Tongue (tissue), 1 donor: ENCODE measurements at regions not wholly inside any gene's neighbourhood (a gene's known extent, or its start where the extent isn't known, plus 50 kb on each side); places are given as distances from the start of the nearest gene placed in this dataset.

Experiments
- DNase-seq: peaks from one replicate; pipeline ENCODE4 v3.0.0-alpha.2; 2015

DNA sequence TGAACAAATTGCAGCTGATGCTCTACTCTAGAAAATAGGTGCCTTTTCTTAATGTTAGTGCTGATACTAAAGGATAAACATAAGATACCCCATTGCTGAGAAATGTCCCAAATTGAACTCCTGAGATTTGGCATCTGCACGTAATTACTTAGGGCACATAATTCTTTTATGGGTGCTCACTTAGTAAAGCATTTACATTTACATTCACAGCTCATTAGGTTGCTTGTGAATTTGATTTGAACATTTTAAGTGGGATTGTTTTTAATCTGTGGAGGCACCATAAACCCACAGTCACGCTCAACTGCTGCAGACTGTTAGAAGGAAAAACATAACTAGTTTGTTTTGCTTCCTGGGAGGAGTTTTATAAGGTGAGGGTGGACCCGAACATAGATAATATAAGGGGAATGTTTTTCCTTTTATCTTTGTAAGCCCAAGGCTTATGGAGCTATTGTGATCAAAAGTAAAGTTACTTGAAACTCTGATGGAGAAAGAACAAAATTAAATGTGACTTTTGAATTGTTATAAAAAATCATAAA is 560.8 kb downstream of the REEP3 start:
- no peak for DNase-seq

DNA sequence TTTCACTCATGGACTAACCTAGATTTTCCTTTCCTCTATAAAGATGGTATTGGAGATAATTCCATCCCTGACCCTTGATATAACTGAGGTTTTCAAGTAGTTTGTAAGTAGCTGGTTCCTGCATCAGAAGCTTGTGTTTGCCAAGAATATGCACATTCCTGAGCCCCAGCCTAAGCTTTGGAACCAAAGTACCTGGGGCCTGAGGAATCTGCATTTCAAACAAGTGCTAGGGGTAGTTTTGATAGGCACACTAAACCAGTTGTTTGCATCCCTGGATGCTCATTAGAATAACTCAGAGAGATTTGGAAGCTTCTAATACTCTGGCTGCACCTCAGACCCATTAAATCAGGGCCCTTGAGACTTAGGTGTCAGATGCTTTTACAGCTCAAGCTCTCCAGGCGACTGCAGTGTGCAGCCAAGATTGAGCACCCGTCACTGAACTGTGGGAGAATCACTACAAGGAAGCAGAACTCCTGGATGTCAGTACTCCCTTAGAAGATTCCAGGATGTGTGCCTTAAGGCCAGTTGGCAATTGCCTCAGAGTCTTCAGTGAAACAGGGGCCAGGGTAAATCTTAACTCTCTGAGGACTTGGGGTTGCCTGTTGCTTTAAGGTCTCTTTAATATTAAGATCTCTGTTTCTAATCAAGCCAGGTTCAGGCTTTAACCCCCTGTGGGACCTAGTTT is 565.0 kb downstream of the REEP3 start:
- no peak for DNase-seq

DNA sequence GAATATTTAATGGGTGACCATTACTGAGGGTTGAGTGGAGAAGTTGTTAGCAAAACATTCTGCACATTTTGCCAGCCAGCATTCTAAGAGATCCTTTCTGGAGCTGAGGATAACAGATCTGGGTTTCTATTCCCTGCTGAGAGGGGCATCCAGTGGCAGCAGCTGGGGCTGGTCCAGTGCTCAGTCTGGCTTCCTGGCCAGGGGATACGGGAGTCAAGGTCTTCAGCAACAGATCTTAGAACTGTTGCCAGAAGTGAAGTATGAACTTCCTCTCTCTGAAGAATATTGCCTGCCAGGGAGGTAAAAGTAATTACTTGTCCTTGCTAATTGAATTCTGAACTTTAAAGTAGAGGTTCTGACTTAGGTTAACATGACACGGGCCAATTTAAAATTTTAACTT is 568.4 kb downstream of the REEP3 start:
- DNase-seq, result no peak

DNA sequence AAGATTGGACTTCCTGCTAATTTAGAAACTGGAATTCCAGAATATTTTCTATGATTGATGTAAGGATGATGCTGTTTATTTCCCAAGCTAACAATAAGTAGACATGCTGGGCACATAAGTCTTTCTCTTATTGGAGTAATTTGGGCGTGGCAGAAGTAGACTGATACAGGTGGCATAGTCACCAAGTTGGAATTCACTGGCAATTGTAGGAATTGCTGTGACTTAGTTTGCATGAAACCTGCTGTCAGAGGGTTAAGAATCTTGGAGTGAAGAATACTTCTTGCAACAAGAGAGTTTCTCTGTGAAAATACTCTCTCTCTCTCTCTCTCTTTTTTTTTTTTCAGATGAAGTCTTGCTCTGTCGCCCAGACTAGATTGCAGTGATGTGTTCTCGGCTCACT is 569.7 kb downstream of the REEP3 start:
- DNase-seq, result no peak

DNA sequence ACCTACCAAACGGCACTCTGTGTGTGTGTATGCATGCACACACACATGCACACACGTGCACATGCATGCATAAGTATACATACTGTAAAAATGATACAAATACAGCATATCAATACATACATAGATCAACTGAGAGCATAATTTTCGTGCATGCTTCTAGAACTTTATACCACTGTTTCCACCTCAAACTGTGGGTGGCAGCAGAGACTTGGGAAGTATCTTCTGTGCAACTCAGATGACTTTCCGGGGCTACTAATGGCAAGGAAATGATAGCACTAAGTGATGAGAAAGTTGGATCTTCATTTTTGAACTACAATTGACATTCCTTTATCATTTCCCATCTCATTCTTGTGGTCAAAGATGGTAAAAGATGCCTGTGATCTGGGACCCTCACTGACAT is 570.7 kb downstream of the REEP3 start:
- peak; percentile 11 for DNase-seq

DNA sequence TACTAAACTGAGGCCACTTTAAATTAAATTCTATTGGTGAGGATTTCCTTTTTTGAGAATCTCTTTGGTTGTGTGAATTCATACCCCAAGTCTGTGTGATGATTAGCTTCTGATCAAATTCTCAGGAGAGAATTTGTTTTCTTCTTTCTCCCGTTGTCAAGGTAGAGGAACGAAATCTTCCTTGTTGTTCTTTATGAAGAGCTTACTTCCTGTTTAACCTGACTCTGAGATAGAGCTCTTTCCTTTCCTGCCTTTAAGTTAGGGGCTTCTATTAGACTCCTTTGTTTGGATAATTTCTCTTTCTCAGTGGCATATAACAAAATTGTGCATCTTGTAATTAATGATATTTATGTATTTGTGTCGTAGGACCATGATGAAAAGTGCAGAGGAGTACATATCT is 572.1 kb downstream of the REEP3 start:
- no peak for DNase-seq

DNA sequence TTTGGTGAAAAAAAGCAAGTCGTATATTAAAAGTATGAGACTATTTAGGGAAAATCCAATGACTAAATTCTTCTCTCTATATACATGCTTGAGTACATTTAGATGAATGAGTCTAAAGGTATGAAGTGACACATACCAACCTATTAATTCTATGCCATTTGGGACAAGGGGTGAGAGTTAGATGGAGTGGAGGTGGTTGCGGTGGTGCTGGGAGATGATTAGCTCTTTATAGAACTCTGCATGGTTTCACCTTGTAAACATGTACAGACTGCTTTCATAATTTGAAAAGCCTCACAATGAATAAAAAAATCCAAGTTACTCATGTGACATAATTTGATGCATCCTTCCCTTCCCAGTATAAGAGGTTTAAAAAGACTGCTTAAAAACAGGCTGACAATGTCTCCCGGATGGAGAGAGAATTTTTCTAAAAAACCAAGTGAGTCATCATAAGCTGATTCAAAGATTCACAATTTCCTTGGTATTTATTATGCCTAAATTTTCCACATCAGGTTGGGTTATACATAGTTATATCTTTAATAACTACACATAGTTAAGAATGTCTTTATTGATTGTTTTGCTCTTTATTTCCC is 572.8 kb downstream of the REEP3 start:
- no peak for DNase-seq

DNA sequence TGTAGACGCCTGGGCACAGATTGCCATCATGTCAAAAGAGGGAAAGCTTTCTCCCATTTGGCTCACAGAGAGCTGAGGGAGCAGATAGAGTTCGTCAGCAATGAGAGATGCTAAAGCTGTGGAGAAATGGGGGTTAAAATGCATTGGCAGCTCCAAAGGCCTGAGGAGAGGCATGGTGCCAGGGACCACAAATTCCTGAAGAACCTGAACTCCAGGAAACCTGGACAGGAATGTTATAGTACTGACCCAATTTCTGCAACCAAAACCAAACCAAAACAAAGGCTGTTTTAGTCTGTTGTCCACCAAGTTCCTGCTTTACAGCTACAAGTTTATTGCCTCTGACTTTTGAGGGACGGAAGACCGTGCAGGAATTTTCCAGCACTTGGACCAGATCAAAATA is 575.7 kb downstream of the REEP3 start:
- DNase-seq, result no peak

DNA sequence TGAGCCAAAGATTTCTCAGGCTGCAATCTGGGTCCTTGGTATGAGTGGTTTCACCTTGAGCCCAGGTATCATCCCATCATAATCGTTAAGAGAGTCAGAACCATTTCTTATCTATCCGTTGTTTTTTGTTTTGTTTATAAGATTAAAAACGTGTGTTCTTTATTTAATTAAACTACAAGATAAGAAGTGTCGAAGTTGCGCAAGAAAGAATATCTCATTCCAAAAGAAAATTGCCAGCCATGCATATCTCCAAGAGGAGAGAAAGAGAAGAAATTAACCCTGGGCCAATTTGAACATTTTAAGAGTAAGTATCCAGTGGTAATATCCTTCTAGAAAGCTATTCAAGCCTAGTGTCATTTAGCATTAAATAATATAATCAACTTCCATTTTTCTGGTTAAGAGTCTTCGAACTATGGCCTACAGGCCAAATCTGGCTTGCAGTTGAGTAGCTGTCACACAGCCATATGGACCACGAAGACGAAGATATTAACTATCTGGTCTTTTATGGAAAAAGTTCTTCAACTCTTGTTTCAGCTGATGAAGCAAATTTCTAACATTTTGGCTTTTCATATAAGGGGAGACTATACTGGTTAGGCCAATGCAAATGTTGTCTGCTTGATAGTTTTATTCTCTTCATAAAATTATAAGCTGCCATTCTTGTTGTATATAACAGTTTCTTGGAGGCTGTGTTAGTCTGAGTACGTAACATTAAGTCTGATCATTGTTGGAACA is 576.4 kb downstream of the REEP3 start:
- no peak for DNase-seq

DNA sequence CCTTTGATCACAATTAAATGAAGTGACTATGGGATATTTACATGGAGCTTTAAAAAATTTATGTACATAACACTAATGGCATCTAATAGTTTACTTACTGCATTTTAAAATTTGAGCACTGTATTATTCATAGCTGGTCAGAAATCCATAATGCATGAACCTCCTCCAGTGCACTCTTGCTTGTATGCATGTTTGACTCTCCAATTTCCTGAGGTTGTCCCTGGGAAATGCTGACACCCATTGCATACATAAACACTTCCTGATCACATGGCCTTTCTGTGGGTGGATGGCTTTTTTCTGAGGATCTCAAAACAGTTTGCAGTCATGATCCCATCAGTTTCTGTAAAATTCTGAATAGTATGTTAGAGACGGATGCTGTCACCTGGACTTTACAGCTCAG is 577.8 kb downstream of the REEP3 start:
- DNase-seq, result no peak

DNA sequence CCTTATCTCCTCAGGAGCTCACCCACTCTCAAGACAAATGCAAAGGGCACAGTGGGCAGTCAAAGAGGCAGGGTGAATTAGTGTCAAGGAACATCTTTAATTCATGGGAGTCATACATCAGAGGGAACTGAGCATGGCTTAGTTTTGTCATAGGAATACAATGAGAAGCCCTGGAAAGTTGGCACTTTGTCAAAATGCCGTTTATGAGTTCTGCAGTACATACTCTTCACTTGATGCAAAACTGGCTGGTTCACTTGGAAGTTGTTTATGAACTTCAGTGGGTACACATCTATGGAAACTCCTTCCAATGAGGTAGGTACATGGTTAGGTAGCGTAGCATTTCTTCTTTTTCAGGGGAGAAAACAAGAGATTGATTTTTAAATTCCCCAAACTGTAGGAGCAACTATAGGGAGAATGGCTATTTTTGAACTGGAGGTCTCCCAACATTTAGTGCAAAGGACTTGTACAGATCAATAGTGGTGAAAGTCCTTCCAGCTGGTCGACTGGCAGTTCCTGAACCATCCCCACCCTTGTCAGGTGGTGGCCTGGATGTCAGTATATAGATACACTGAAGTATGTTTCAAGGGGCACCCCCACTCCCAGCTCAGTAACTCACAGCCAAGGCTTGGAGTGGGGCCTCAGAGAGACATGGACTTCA is 580.5 kb downstream of the REEP3 start:
- peak; percentile 18 for DNase-seq

DNA sequence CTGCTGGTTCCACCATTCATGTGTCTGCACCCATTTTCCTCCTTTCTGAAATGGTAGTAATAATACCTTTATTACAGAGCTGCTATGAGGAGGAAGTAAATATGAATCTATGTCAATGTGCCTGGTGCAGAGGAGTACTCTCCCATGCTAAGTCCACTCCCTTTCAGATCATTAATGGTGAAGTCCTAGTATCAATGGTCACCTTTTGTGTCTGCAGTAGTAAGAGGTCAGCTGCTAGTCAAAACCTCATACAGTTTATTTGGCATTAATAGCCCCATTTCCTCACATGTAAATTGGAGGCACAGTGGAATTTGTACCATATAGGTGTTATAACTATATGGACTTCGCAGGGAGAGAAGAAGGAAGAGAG is 581.0 kb downstream of the REEP3 start:
- DNase-seq, result no peak

DNA sequence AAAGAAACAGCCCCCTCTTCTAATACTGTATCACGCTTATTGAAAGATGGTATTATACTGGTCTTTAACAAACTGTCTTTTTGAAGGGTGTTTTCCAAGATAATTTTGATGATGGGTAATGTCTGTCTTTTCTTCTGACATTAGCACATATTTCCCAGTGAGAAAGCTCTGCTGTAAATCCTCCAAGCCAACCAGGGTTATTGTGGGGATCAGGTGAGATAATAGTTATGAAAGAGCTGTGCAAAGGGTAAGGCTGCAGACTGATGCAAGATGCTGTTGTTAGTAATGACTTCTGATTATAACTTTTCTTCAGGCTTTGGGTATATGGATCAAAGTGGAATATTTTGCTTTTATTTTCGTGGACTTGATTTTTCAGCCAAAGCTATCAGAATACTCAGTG is 581.7 kb downstream of the REEP3 start:
- DNase-seq, result no peak

DNA sequence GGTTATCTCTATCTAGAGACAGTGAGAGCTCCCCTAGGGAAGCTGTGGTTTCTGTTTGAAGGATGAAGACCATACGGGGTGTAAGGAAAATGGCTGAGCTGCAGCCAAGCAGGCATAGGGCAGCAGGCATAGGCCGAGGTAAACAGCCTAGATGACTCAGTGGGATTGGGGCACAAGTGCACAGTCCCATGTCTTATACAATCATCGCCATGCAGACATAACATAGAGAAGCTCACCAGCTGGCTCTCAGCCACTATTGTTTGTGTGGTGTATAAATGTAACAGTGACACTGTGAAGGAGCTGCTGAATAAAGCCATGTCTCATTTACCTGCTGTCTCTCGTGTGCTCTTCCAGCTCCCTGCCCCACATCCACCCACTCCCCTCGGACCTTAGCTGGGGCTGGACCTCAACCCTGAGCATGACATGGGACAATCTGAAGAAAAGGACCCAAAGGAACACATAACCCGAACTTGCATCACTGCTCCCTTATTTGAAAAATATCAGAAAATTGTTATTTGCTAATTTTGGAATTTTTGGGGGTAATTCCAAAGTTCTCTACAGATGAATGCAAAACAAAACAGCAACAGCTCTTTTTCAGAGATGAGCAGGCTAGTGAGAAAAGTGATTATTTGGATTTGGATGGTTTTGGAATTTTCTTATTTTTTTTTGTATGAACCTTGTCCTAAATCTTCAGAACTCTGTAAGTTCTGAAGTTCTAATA is 582.7 kb downstream of the REEP3 start:
- no peak for DNase-seq

DNA sequence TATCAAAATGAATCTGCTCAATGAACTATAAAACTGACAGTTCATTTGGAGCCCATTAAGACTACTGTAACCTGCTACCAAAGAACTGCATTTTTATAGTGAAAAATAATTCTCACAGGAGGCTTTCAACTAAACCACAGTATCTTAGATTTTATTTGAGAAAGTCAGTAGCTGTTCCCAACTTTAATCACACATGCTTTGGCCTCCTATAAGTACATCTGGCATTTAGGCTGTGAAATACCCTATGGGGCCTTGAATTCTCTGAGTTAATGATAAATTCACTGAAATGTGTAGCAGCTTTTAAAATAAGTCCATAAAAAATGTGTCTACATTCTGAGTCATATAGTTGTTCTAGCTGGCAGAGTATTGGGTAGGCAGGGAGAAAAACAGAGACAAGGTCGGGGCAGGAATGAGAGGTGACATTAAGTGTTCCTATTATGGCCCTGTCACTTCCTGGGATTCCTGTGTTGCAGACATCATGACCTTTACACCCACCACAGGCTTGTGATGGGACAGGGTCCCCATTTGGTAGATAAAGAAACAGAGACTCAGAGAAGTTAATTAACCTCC is 588.8 kb downstream of the REEP3 start:
- no peak for DNase-seq

DNA sequence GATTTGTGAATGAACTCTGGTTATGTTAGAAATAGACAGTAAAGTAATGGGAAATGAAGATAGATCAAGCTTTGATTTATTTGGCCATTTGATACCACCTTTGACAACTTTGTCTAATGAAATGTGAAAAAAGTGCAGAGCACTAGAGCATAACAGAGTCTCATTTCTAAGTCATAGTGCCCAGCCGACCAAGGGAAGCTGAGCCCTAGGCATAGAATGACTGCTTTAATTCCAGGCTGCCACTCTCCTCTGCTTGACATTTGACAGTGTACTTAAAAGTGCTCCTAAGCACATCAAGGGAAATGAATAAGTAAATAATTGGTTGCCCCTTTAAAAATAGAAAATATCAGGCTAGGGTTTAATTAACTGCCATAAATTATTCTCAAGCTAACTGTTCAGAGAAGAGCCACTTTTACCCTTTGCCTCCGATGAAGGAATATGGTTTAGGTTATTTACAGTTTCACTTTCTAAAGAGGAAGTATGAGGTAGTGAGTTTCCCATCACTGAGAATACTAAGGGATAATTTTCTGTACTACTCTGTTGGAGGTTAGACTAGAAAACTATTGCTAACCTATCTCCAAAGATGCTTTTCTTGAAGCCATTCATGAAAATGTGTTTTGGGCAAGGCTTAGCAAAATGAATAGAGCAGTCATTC is 591.6 kb downstream of the REEP3 start:
- no peak for DNase-seq

DNA sequence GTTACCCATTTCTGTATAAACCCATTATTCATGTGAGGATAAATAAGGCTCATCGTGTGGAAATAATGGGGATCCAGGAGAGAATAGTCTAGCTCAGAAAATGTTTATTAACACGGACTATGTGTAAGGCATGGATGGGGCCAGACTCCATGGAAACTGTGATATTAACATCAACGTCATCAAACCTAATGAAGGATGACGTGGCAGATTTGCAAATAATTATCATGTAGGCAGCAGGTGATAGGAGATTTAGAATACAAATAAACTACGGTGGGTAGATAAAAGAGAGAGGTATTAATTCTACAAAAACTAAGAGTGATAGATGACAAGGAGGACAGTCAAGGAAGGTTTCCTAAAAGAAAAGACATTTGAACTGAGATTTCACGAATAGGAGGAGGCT is 592.2 kb downstream of the REEP3 start:
- no peak for DNase-seq

DNA sequence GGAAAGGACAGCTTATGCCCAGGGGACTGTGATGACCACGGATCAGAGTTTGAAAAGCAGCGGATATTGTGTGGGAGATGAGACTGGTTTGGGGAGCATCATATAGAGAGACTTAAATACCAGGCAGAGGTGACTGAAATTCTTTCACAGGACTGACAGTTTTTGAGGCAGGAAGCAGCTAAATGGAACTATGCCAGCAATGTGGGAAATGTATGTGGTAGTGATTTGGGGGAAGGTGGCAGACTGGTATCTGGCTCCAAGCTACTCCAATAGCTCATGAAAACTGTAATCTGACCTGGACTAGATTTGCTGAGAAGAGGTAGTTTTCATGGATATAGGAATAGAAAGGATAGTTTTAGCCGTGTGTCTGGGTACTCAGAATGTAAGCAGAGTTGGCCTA is 592.6 kb downstream of the REEP3 start:
- no peak for DNase-seq

DNA sequence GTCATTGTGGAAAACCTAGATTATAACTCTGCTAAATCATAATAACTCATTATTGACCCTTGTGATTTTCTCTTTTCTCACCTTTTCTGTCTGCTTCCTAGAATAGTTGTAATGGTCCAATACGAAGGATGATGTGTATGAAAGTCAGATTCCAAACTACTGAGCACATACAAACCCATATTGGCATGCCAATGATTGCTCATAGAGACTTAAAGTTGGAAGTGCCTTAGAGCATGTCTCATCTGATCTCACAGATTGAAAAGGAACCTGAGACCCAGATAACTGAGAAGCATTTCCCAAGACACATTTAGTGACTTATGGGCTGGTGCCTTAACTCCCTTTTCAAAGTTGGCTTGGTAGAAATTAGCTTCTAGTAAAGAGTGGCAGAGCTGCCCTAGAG is 594.3 kb downstream of the REEP3 start:
- no peak for DNase-seq

DNA sequence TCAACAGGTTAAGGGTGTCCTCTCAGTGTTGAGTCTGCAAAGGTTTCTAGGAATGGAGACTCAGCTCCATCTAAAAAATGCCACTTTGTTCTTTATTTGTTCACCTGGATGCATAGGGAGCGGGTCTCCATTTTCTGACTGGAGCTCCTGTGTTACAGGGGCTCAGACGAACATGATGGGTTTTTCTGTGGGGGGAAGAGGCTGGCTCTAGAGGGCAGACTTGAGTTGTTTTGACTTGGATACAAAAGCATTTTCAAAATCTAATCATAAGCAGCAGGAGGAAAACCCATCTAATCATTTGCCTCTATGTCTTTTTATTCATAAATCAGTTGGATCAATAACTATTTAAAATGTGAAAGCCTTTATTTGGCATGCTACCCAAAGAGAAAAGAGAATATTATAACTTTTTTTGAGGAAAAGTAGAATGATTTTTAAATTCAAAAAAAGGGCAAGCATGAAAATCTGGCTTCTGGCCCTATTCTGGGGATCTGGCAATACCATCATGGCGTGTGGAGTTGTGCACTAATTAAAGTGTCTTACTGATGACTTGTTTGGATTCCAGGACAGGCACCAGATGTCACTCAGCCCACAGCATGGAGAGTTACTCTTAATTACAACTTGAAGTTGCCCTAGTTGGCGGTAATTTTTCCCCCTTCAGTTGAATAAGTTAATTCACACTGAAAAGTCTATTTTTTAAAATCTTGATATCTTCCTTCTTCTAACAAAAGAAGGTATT is 594.9 kb downstream of the REEP3 start:
- peak; percentile 32 for DNase-seq

DNA sequence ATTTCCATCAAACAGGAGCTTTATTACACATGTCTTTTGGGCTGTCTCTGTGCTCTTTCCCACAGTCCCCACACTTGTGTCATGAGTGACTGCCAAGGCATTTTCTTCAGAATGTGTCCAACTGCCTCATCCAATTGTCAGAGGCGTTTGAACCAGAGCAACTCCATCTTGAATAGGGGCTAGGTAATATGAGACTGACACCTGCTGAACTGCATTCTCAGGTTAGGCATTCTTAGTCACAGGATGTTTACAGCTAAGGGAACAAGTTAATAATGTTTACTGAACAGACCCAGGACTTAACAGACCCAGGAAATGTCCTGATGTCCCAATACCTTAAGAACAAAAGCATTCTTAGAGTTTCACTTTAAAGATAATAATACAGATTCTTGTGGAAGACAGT is 595.5 kb downstream of the REEP3 start:
- no peak for DNase-seq
